Erythroblast (primary cell): ENCODE measurements at regions not wholly inside any gene's neighbourhood (a gene's known extent, or its start where the extent isn't known, plus 50 kb on each side); places are given as distances from the start of the nearest gene placed in this dataset.

Experiments
- DNase-seq, 2 experiments: peaks; one replicate each; lab custom pipeline; 2025; lab: John Stamatoyannopoulos, UW
- GATA1 ChIP-seq: IDR thresholded peaks from 2 replicates; pipeline ENCODE4 v1.6.1; 2011; ENCODE audit warnings: low read depth, mild to moderate bottlenecking, control low read depth, low read length, moderate library complexity
- POLR2A ChIP-seq: IDR thresholded peaks from 2 replicates; pipeline ENCODE4 v1.6.1; 2011; ENCODE audit warnings: mild to moderate bottlenecking, low read length

DNA sequence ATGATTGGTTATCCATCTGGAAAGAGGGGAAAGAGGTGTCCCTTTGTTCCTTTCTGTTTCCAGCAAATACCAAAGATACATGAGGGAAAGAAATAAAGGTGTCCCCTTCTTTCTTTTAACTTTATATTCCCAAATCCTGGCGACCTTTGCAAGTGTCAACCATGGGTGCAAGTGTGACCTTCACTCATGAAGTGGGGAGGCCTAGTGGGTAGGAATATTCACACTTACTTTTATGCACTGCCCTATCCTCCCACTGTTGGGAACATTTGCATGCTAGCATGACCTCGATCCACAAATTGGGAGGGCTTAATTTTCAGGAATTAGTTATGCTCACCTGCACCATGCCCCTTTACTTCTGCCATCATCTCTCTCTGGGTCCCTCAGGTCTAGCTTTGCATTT lies 70.2 kb upstream of the ZNF804A start:
- no peak for DNase-seq
- TF ChIP-seq POLR2A, result no peak
- TF ChIP-seq GATA1, result no peak

DNA sequence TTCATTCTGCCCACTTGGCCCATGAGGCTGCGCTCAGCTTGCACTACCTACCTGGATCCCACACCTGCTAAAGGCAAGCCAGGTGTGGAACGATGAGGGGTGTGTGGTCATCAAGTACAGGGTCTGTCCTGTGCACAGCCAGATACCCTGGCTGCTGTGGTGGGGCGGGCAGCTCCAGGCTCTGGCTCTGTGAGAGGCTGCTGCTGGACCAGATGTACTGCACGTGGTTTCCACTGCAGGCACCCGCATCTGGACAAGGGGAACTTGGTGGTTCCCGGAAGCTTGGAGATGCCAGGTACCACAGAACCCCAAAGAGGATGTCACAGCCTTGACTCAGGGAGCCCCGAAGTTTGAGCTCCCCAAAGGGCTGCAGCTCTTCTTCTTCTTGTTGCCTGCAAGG lies 68.1 kb upstream of the ZNF804A start:
- DNase-seq, result no peak
- TF ChIP-seq POLR2A, result no peak
- TF ChIP-seq GATA1, result no peak

DNA sequence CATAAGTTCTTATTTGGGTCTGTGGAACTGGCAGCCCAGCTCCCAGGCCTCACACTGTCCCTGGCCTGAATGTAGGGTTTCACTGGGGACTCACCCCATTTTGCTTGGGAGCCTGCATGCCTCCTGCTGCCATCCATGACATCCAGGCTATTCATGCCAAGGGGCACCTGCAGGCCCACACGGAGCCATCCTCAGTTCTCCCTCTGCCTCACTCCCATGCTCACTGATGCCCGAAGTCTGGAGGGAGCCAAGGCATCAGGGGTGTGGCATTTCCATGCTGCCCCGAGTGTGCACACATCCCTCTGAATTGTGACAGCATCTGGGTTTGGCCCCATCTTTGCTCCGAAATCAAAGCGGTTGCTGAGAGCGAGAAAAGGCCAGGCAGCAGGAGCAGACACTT lies 67.4 kb upstream of the ZNF804A start:
- TF ChIP-seq GATA1 (no peak), POLR2A (no peak)

DNA sequence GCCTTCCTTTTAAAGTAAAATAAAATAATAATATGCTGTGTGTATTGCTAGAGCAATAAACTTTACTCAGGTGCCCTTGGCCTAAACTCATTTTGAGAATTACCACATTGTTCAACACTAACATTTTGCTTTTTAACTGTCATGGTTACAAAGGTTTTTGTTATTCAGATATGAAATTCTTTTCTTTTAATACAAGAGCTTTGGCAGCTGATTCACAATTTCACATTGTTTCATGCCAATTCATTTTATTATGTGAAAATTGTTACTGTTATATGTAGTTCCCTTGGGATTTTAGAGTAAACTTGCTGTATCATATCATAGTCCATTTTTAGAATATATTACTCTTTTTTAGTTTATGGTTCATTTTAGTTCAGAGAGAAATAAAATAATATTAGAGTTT lies 65.8 kb upstream of the ZNF804A start:
- TF ChIP-seq GATA1, result no peak
- TF ChIP-seq POLR2A, result no peak
- no peak for DNase-seq

More for the DNA sequence above, 67.4 kb upstream of the ZNF804A start:
- DNase-seq, result no peak

GRCh38 chr2:184534986-184535385 lies 63.3 kb upstream of the ZNF804A start:
- no peak for DNase-seq
- TF ChIP-seq POLR2A (no peak), GATA1 (no peak)

GRCh38 chr2:184540246-184540789 lies 58.0 kb upstream of the ZNF804A start:
- TF ChIP-seq GATA1 (no peak), POLR2A (no peak)
- no peak for DNase-seq

DNA sequence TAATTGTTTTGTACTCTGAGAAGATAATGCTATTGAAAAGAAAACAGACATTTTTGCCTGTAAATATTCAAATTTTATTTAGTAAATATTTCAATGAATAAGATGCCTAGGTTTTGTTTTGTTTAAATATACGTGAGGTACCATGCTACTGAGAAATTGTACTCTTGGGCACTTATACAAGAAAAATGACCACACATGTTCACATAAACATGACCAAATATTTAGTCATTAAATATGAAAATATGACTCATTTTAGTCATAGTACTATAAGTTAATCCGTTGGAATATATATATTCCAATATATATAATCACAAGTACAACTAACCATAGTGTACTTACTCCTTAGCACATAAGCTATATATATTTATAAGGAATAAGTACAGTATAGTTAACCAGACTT lies 56.7 kb upstream of the ZNF804A start:
- TF ChIP-seq GATA1, result no peak
- no peak for TF ChIP-seq POLR2A
- DNase-seq, result no peak

- no peak for DNase-seq
These were observed 54.5 kb upstream of the ZNF804A start for GRCh38 chr2:184543832-184544231.

More at GRCh38 chr2:184543832-184544231, 54.5 kb upstream of the ZNF804A start:
- TF ChIP-seq POLR2A (no peak), GATA1 (no peak)
